ENCODE measurements at regions not wholly inside any gene's neighbourhood (a gene's known extent, or its start where the extent isn't known, plus 50 kb on each side); places are given as distances from the start of the nearest gene placed in this dataset.

GRCh38 chr11:128219731-128220120 lies 367.6 kb downstream of the ETS1 start:
- 84% methylated on average over 4 of the region's 4 CpGs for WGBS
- intact Hi-C loops (cut with DNase I): no loop called here
- Histone ChIP-seq H3K36me3 (no peaks in the 10 kb centered on the region), H3K9me3 (no peaks in the 10 kb centered on the region), H3K4me1 (peaks cover 0 to 7% (median 0%) of the 10 kb centered on the region in 4 donors), H3K27me3 (no peaks in the 10 kb centered on the region), H3K27ac (replicated peaks in 1 of 4) (no peak overlapping the region), H3K4me3 (no peak overlapping the region)
- TF ChIP-seq POLR2A (IDR thresholded peaks at IDR 0.05; ENCODE audit: low read depth): no peak
- TF ChIP-seq EP300 (IDR thresholded peaks at IDR 0.05): no peak
- TF ChIP-seq, protein P1, sequence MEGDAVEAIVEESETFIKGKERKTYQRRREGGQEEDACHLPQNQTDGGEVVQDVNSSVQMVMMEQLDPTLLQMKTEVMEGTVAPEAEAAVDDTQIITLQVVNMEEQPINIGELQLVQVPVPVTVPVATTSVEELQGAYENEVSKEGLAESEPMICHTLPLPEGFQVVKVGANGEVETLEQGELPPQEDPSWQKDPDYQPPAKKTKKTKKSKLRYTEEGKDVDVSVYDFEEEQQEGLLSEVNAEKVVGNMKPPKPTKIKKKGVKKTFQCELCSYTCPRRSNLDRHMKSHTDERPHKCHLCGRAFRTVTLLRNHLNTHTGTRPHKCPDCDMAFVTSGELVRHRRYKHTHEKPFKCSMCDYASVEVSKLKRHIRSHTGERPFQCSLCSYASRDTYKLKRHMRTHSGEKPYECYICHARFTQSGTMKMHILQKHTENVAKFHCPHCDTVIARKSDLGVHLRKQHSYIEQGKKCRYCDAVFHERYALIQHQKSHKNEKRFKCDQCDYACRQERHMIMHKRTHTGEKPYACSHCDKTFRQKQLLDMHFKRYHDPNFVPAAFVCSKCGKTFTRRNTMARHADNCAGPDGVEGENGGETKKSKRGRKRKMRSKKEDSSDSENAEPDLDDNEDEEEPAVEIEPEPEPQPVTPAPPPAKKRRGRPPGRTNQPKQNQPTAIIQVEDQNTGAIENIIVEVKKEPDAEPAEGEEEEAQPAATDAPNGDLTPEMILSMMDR (IDR thresholded peaks at IDR 0.05): no peak
- no peak for TF ChIP-seq POLR2AphosphoS5 (IDR thresholded peaks at IDR 0.05)
- no peak for DNase-seq (ENCODE audit: extremely low spot score)

GRCh38 chr11:128216198-128216597 lies 371.2 kb downstream of the ETS1 start:
- no peak for TF ChIP-seq POLR2A (IDR thresholded peaks at IDR 0.05; ENCODE audit: low read depth)
- TF ChIP-seq, protein P1 (IDR thresholded peaks at IDR 0.05): no peak
- no peak for TF ChIP-seq POLR2AphosphoS5 (IDR thresholded peaks at IDR 0.05)
- no peak for TF ChIP-seq EP300 (IDR thresholded peaks at IDR 0.05)
- no peak for DNase-seq (ENCODE audit: extremely low spot score)
- intact Hi-C loops (cut with DNase I): no loop called here
- H3K36me3 ChIP-seq: no peaks in the 10 kb centered on the region
- no peaks in the 10 kb centered on the region for H3K27me3 ChIP-seq
- WGBS: 97% methylated on average over 1 of the region's 1 CpG
- H3K4me1 ChIP-seq: peaks cover 0 to 13% (median 3%) of the 10 kb centered on the region in 4 donors
- H3K4me3 ChIP-seq: no peak overlapping the region
- no peak overlapping the region for H3K27ac ChIP-seq (replicated peaks in 1 of 4)
- H3K9me3 ChIP-seq: no peaks in the 10 kb centered on the region

DNA sequence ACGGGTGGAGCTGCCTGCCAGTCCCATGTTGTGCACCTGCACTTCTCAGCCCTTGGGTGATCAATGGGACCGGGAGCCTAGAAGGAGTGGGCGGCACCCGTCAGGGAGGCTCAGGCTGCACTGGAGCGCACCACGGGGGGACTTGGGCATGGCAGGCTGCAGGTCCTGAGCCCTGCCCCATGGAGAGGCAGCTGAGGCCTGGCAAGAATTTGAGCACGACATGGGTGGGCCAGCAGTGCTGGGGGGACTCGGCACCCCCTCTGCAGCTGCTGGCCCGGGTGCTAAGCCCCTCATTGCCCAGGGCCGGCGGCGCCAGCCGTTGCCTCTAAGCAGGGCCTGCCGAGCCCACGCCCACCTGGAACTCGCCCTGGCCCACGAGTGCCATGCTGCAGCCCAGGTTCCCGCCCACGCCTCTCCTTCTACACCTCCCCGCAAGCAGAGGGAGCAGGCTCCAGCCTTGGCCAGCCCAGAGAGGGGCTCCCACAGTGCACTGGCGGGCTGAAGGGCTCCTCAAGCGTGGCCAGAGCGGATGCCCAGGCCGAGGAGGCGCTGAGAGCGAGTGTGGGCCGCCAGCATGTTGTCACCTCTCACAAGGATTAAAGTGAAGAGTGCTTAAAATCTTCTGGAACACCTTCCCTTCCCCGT lies 372.0 kb downstream of the ETS1 start:
- Histone ChIP-seq H3K9me3 (no peaks in the 10 kb centered on the region), H3K4me1 (peaks cover under 1 to 18% (median 8%) of the 10 kb centered on the region in 4 donors), H3K4me3 (no peak overlapping the region), H3K27ac (replicated peaks in 1 of 4) (no peak overlapping the region), H3K36me3 (no peaks in the 10 kb centered on the region), H3K27me3 (no peaks in the 10 kb centered on the region)
- intact Hi-C loops (cut with DNase I): no loop called here
- TF ChIP-seq POLR2AphosphoS5 (IDR thresholded peaks at IDR 0.05): no peak
- 95% methylated on average over 13 of the region's 28 CpGs for WGBS
- no peak for DNase-seq (ENCODE audit: extremely low spot score)

DNA sequence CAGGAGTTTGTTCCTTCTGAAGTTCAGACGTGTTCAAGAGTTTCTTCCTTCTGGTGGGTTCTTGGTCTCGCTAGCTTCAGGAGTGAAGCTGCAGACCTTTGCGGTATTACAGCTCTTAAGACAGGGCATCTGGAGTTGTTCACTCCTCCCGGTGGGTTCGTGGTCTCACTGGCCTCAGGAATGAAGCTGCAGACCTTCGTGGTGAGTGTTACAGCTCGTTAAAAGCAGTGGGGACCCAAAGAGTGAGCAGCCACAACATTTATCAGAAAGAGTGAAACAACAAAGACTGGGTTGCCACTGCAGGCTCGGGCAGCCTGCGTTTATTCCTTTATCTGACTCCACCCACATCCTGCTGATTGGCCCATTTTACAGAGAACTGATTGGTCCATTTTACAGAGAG lies 373.1 kb downstream of the ETS1 start:
- no peaks in the 10 kb centered on the region for H3K27me3 ChIP-seq
- H3K9me3 ChIP-seq: no peaks in the 10 kb centered on the region
- H3K4me3 ChIP-seq: no peak overlapping the region
- 98% methylated on average over 9 of the region's 9 CpGs for WGBS
- H3K36me3 ChIP-seq: no peaks in the 10 kb centered on the region
- no peak overlapping the region for H3K27ac ChIP-seq (replicated peaks in 1 of 4)
- intact Hi-C loops (cut with DNase I): no loop called here
- no peak for DNase-seq (ENCODE audit: extremely low spot score)
- TF ChIP-seq EP300 (IDR thresholded peaks at IDR 0.05) (no peak), POLR2A (IDR thresholded peaks at IDR 0.05; ENCODE audit: low read depth) (no peak), POLR2AphosphoS5 (IDR thresholded peaks at IDR 0.05) (no peak)
- TF ChIP-seq, protein P1 (IDR thresholded peaks at IDR 0.05): no peak
- H3K4me1 ChIP-seq: peaks cover 12 to 29% (median 17%) of the 10 kb centered on the region in 4 donors

GRCh38 chr11:128213461-128213860 lies 373.9 kb downstream of the ETS1 start:
- H3K27ac ChIP-seq (replicated peaks in 1 of 4): no peak overlapping the region
- H3K36me3 ChIP-seq: no peaks in the 10 kb centered on the region
- peaks cover 20 to 31% (median 25%) of the 10 kb centered on the region in 4 donors for H3K4me1 ChIP-seq
- TF ChIP-seq POLR2A (IDR thresholded peaks at IDR 0.05; ENCODE audit: low read depth) (no peak), POLR2AphosphoS5 (IDR thresholded peaks at IDR 0.05) (no peak), EP300 (IDR thresholded peaks at IDR 0.05) (no peak)
- TF ChIP-seq, protein P1 (IDR thresholded peaks at IDR 0.05): no peak
- no peak overlapping the region for H3K4me3 ChIP-seq
- DNase-seq (ENCODE audit: extremely low spot score): no peak
- no peaks in the 10 kb centered on the region for H3K27me3 ChIP-seq
- intact Hi-C loops (cut with DNase I): no loop called here
- 88% methylated on average over 1 of the region's 1 CpG for WGBS
- H3K9me3 ChIP-seq: no peaks in the 10 kb centered on the region
